ENCODE measurements at regions not wholly inside any gene's neighbourhood (a gene's known extent, or its start where the extent isn't known, plus 50 kb on each side); places are given as distances from the start of the nearest gene placed in this dataset.
A peak's percentile ranks its signal among the peaks of the same experiment; 100 is the strongest.

DNA sequence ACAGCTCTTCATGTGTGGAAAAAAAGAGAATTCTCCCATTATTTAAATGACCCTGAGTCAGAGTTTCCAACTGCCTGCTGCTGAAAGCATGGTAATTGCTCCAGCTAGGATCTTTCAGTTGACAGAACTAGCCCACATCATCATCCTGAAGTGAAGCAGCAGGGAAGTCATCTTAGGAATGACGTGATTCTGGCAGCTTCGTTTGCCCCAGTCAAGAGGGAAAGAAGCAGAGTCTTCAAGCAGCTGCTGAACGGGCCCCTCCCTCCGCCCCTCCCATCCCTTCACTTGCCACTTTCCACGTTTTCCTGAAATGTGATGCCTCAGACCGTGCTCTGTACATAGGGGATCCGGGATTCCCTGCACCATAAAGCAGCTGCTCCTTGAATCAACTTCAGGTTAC is 455.0 kb upstream of the TMEM132C start:
- Histone ChIP-seq H3K79me2 (ENCODE audit: insufficient read depth, low read length) (no peaks in the 10 kb centered on the region), H3K4me1 (ENCODE audit: insufficient read depth, low read length) (peaks cover 10% of the 10 kb centered on the region), H3K27me3 (ENCODE audit: insufficient read depth, low read length) (no peaks in the 10 kb centered on the region), H3K4me2 (ENCODE audit: insufficient read depth, low read length) (no peak overlapping the region), H3K4me3 (ENCODE audit: insufficient read depth, low read length) (no peak overlapping the region), H3K27ac (ENCODE audit: low read depth, low read length) (peak overlapping the region; percentile 20), H3K36me3 (ENCODE audit: insufficient read depth, low read length) (no peaks in the 10 kb centered on the region), H2AFZ (ENCODE audit: low read length) (no peak overlapping the region), H3K9me3 (ENCODE audit: low read depth, low read length) (no peaks in the 10 kb centered on the region), H4K20me1 (ENCODE audit: insufficient read depth, low read length) (no peaks in the 10 kb centered on the region)
- DNase-seq (ENCODE audit: insufficient read length, low spot score, missing footprints), result peak; percentile 87
- TF ChIP-seq, protein P1, sequence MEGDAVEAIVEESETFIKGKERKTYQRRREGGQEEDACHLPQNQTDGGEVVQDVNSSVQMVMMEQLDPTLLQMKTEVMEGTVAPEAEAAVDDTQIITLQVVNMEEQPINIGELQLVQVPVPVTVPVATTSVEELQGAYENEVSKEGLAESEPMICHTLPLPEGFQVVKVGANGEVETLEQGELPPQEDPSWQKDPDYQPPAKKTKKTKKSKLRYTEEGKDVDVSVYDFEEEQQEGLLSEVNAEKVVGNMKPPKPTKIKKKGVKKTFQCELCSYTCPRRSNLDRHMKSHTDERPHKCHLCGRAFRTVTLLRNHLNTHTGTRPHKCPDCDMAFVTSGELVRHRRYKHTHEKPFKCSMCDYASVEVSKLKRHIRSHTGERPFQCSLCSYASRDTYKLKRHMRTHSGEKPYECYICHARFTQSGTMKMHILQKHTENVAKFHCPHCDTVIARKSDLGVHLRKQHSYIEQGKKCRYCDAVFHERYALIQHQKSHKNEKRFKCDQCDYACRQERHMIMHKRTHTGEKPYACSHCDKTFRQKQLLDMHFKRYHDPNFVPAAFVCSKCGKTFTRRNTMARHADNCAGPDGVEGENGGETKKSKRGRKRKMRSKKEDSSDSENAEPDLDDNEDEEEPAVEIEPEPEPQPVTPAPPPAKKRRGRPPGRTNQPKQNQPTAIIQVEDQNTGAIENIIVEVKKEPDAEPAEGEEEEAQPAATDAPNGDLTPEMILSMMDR (IDR thresholded peaks at IDR 0.05; ENCODE audit: extremely low read depth, low read depth, low read length), result no peak

DNA sequence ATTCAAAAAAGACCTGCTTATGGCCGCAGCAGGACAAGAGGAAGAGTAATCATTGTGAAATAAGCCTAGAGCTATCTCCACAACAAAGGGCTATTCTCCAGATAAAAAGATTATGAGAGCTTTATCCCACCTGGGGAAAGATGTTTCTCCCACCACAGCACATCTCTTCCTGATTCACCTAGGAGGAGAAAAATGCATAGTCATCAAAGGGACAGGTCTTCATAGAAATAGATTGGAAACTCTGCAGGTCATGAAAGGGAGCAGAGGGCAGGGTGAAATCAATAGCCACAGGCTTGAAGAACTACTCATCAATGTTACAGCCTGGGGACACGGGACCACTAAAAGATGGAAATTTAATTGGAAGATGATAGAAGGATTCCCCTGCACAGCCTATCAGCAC is 453.8 kb upstream of the TMEM132C start:
- H3K79me2 ChIP-seq (ENCODE audit: insufficient read depth, low read length), result no peaks in the 10 kb centered on the region
- H2AFZ ChIP-seq (ENCODE audit: low read length), result no peak overlapping the region
- H3K4me2 ChIP-seq (ENCODE audit: insufficient read depth, low read length), result no peak overlapping the region
- H3K4me3 ChIP-seq (ENCODE audit: insufficient read depth, low read length), result no peak overlapping the region
- DNase-seq (ENCODE audit: insufficient read length, low spot score, missing footprints), result no peak
- no peaks in the 10 kb centered on the region for H3K36me3 ChIP-seq (ENCODE audit: insufficient read depth, low read length)
- H3K27me3 ChIP-seq (ENCODE audit: insufficient read depth, low read length), result no peaks in the 10 kb centered on the region
- no peaks in the 10 kb centered on the region for H4K20me1 ChIP-seq (ENCODE audit: insufficient read depth, low read length)
- H3K9me3 ChIP-seq (ENCODE audit: low read depth, low read length), result no peaks in the 10 kb centered on the region
- TF ChIP-seq, protein P1 (IDR thresholded peaks at IDR 0.05; ENCODE audit: extremely low read depth, low read depth, low read length), result no peak
- no peak overlapping the region for H3K27ac ChIP-seq (ENCODE audit: low read depth, low read length)
- H3K4me1 ChIP-seq (ENCODE audit: insufficient read depth, low read length), result peaks cover 10% of the 10 kb centered on the region

DNA sequence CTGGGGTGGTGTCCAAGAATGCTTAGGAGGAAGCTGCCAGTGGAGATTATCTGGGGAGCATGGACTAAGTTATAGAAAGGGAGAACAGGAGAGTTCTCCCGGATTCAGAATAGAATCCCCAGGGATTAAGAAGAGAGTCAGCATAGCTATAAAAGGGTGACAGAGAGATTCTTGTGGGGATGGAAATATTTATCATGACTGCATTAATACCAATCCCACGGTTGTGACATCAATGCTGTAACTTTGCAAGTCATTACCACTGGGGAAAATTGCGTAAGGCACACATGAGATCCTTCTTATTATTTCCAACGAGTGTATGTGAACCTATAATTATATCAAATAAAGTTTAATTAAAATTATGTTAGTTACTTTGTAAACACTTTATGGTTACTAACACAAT is 447.9 kb upstream of the TMEM132C start:
- no peaks in the 10 kb centered on the region for H3K27me3 ChIP-seq (ENCODE audit: insufficient read depth, low read length)
- H3K4me3 ChIP-seq (ENCODE audit: insufficient read depth, low read length), result no peak overlapping the region
- H3K9me3 ChIP-seq (ENCODE audit: low read depth, low read length), result no peaks in the 10 kb centered on the region
- no peak overlapping the region for H3K27ac ChIP-seq (ENCODE audit: low read depth, low read length)
- no peaks in the 10 kb centered on the region for H4K20me1 ChIP-seq (ENCODE audit: insufficient read depth, low read length)
- TF ChIP-seq, protein P1 (IDR thresholded peaks at IDR 0.05; ENCODE audit: extremely low read depth, low read depth, low read length), result no peak
- H3K4me1 ChIP-seq (ENCODE audit: insufficient read depth, low read length), result no peaks in the 10 kb centered on the region
- no peak for DNase-seq (ENCODE audit: insufficient read length, low spot score, missing footprints)
- H2AFZ ChIP-seq (ENCODE audit: low read length), result no peak overlapping the region
- no peaks in the 10 kb centered on the region for H3K79me2 ChIP-seq (ENCODE audit: insufficient read depth, low read length)
- no peak overlapping the region for H3K4me2 ChIP-seq (ENCODE audit: insufficient read depth, low read length)
- no peaks in the 10 kb centered on the region for H3K36me3 ChIP-seq (ENCODE audit: insufficient read depth, low read length)

DNA sequence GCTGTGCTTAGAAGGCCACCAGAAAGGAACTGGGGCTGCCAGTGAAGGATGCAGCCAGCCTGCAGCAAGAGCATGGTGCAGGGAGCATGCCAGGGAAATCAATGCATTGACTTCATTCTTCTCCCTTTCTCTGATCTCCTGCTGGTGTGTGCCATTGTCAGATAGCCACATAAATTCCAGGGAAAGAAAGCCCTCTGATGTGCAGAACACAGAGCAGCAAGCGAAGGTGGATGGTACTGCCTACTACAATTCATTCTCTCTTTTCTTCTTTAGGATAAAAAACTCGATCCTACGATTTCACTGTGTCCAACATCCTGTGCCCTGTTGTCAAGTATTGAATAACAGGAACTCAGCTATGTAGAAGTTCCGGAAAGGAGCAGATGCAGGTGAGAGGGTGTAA is 446.7 kb upstream of the TMEM132C start:
- Histone ChIP-seq H3K4me1 (ENCODE audit: insufficient read depth, low read length) (no peaks in the 10 kb centered on the region), H4K20me1 (ENCODE audit: insufficient read depth, low read length) (no peaks in the 10 kb centered on the region), H3K27me3 (ENCODE audit: insufficient read depth, low read length) (no peaks in the 10 kb centered on the region), H3K4me3 (ENCODE audit: insufficient read depth, low read length) (no peak overlapping the region), H3K36me3 (ENCODE audit: insufficient read depth, low read length) (no peaks in the 10 kb centered on the region), H3K9me3 (ENCODE audit: low read depth, low read length) (no peaks in the 10 kb centered on the region), H3K27ac (ENCODE audit: low read depth, low read length) (no peak overlapping the region), H2AFZ (ENCODE audit: low read length) (no peak overlapping the region), H3K4me2 (ENCODE audit: insufficient read depth, low read length) (no peak overlapping the region), H3K79me2 (ENCODE audit: insufficient read depth, low read length) (no peaks in the 10 kb centered on the region)
- TF ChIP-seq, protein P1 (IDR thresholded peaks at IDR 0.05; ENCODE audit: extremely low read depth, low read depth, low read length), result no peak
- no peak for DNase-seq (ENCODE audit: insufficient read length, low spot score, missing footprints)
